GM19193 (cell line): ENCODE measurements at regions not wholly inside any gene's neighbourhood (a gene's known extent, or its start where the extent isn't known, plus 50 kb on each side); places are given as distances from the start of the nearest gene placed in this dataset.

Experiments used
- POLR2A ChIP-seq: IDR thresholded peaks from 4 replicates; pipeline ENCODE4 v1.6.1; 2011; ENCODE audit not compliant: insufficient read depth, insufficient read length; ENCODE audit errors: extremely low read depth

DNA sequence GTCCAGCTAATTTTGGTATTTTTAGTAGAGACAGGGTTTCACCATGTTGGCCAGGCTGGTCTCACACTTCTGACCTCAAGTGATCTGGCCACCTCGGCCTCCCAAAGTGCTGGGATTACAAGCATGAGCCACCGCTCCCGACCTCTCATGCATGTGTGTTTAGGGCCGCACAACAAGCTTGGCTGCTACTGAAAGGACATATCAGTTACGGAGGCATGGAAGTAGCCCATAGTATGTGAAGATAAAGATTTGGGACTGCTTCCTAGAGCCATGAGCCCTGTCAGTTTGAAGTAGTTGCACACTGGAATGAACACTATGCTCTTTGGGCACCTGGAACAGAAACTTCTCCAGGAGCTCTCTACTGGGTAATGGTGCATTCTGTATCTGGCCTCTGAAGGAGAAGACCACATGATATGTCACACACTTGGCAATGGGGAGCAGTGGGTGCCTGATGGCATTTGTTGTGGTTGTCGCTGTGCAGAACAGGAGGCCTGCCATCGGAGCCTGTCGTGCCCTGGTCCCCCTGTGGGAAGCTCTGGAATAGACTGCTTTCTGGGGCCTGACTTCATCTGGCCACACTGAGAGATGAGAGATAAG is 144.7 kb upstream of the KIF26B start:
- TF ChIP-seq POLR2A = no peak

DNA sequence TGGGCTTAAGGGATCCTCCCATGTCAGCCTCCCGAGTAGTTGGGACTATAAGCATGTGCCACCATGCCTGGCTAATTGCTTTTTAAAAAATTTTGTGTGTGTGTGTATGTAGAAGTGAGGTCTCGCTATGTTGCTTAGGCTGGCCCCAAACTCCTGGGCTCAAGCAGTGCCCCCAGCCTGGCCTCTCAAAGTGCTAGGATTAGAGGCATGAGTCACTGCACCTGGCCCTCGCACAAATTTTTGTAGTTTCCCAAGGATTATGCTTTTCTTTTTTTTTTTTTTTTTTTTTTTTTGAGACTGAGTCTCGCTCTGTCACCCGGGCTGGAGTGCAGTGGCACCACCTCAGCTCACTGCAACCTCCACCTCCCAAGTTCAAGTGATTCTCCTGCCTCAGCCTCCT is 144.4 kb upstream of the HNRNPU start:
- no peak for TF ChIP-seq POLR2A

DNA sequence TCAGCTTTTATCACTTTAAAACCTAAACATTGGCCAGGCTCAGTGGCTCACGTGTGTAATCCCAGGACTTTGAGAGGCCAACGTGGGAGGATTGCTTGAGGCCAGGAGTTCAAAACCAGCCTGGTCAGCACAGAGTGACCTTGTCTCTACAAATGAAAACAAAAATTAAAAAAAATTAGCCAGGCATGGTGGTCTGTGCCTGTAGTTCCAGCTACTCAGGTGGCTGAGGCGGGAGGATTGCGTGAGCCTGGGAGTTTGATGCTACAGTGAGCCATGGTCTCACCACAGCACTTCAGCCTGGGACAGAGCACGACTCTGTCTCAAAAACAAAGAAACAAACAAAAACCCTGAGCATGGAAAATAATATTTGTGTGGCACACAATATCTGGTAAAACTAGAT is 143.5 kb upstream of the HNRNPU start:
- no peak for TF ChIP-seq POLR2A

DNA sequence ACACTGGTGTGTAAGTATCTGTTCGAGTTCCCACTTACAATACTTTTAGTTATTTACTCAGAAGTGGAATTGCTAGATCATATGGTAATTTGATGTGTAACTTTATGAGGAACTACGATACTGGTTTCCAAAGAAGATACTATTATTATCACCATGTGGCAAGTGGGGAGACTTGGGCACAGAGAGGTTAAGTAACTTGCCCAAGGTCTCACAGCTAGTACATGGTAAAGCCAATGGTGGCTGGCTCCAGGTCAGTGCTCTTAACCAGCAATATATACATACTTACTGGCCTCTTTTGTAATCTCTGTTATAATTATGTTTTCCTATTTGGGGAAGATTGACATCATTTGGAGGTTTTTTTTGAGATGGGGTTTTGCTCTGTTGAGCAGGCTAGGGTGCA is 138.9 kb upstream of the HNRNPU start:
- no peak for TF ChIP-seq POLR2A

DNA sequence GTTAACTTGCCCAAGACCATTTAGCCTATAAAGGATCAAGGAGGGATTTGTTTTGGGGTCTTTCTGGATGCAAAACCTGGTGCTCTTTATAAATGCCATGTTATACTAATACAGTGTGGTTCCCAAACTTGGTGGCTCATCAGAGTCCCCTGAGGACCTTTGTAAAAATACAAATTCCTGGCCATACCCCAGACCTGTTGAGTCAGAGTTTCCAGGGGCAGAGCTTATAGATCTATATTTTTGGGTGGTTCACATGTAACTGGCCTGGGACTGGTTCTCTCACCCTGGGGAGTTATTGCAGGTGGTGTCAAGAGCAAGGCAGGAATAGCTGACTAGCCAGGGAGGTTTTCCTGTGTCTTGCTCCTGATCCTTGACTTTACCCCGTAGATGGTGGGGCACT is 136.9 kb upstream of the HNRNPU start:
- no peak for TF ChIP-seq POLR2A

DNA sequence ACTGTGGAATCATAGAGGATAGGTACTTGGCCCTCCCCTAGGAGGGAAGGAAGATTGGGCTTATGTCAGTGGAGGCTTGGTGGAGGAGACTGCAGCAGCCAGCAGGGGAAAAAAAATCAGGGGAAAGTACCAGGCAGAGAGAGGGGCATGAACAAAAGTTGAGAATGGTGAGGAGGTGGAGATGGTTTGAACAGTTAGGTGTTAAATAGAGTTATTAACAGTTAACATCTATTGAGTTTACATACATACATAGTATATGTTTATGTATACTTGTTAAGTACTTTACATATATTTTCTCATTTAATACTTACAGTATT is 136.5 kb upstream of the HNRNPU start:
- TF ChIP-seq POLR2A = no peak

DNA sequence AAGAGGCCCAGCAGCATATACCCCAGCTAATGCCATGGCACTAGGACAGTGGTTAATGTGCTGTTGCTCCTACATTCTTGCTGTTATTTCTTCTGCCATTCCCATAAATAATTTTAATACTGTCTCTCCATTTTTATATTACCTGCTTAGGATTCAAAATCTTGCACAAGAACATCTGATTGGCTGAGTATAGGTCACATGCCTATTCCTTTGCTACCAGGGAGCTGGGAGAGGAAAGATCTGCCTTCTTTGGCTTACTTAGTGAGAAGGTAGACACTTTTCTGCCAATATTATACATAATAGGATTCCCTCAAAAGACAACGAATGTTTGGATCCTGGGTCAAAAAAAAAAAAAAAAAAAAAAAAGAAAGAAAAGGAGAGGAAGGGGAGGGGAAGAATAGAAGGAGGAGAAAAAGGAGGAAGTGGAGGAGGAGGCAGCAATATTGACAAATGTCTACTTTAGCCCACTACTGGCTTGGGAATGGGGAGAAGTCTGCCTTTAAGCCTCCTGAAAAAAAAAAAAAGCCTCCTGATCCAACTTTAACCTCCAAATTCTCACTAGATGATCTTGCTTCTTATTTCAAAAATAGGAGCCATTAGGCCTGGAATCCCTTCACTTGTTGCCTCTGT is 134.5 kb upstream of the HNRNPU start:
- TF ChIP-seq POLR2A = no peak

DNA sequence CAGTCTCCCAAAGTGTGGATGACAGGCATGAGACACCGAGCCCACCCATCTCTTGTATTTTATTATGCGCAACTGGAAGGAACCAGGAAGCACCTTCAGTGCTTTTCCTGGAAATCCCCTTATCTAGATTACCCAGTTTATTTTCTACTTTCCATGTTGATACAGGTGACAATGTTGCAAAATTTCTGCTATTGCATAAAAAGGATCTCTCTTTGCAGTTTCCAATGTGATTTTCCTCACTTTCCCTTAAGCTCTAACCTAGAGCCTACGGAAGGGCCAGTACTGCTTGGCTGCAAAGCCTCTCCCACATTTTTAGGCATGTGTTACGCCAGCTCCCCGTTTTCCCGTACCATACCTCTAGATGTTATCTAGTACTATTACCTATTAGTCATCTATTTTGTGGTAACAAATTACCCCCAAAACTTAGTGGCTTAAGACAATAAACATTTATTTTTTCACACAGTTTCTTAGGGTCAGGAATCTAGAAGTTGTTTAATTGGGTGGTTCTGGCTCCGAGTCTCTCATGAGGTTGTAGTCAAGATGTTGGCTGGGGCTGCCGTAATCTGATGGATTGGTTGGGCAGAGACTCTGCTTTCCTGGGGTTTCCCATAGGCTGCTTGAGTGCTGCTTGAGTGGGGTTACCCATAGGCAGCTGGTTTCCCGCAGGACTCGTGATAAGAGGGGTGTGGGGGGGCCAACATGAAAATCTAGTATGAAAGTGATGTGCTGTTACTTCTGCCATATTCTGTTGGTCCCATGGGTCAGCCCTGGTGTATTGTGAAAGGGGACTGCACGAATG is 131.5 kb upstream of the HNRNPU start:
- TF ChIP-seq POLR2A = no peak

DNA sequence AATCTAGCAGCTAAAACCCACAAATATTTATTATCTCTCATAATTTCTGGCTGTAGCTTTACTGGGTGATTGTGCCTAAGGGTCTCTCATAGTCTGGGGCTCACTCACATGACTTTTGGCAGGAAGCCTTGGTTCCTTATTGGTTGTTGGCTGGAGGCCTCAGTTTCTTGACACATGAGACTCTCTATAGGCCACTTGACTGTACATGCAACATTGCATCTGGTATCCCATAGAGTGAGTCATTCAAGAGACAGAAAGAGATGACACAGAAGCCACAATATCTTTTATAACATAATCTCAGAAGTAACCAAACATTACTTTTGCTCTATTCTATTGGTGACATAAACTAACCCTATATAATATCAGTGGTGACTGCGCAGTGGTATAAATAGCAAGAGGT is 128.5 kb upstream of the HNRNPU start:
- no peak for TF ChIP-seq POLR2A

DNA sequence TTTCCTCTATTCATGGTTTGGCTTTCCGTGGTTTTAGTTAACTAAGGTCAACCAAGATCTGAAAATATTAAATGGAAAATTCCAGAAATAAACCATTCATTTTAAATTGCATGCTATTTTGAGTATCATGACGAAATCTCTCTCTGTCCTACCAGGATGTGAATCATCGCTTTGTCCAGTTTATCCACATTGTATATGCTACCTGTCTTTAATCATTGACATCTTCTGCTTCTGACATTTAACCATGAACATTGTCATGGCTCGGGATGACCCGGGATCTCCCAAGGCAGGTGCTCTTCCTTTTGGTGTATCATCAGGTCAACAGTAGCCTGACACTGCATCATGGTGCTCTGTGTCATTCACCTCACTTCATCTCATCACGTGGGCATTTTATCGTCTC is 125.5 kb upstream of the HNRNPU start:
- TF ChIP-seq POLR2A = no peak

DNA sequence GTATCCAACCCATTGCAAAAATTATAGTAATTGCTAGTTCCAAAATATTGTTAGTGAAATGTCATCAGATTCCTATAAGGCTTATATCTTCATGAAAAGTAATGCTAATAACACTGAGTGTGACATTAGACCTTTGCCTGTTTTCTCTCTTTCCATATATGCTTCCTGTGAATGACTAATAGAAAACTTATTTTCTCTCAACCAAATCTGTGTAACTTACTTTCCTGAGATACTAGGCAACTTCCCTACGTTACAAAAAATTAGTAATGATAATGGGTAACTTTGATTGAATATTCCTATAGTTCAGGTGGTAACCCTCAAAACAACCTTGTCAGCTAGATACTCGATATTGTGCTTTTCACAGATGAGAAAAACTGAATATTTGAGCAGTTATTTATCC is 124.2 kb upstream of the HNRNPU start:
- no peak for TF ChIP-seq POLR2A

DNA sequence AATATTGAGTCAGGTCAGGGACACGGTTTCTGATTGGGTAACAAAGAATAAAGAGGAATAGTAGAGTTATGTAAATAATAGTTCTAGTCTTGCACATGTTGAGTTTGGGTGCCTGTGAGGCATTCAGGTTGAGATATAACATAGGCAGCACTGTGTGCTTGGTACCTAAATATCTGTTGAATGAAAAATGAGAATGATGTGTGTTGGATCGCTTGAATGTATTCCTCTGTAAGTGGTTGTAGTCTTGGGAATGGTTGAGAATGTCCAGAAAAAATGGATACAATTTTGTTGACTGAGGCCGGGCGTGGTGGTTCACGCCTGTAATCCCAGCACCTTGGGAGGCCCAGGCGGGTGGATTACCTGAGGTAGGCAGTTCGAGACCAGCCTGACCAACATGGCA is 116.3 kb upstream of the HNRNPU start:
- no peak for TF ChIP-seq POLR2A

DNA sequence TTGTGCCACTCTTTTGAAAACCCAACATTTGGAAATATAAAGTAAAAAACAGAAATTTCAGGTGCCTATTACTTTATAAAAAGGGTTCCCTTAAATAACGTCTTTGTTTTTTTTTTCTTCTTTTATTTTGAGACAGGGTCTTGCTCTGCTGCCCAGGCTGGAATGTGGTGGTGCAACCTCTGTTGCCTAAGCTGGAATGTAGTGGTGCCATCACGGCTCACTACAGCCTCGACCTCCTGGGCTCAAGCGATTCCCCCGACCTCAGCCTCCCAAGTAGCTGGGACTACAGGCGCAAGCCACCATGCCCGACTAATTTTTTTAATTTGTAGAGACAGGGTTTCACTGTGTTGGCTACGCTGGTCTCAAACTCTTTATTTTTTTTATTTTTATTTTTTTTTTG is 110.2 kb upstream of the HNRNPU start:
- TF ChIP-seq POLR2A = no peak

DNA sequence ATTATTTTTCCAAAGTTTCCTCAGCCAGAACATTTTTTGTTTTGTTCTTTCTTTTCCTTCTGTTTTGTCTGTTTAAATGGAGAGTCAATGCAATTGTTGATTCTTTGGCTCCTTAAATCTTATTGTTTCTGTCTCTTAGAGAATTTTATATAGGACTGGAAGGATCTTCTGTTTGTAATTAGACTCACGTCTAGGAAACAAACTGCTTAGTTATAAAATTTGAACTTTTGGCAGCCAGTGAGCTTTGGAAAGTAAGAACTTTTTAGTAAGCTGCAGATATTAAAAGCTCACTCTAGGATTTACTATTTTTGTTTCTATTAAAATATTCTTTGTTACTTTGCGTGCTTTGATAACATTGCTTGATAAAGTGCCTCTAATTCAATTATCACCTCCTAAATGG is 109.8 kb upstream of the HNRNPU start:
- no peak for TF ChIP-seq POLR2A

DNA sequence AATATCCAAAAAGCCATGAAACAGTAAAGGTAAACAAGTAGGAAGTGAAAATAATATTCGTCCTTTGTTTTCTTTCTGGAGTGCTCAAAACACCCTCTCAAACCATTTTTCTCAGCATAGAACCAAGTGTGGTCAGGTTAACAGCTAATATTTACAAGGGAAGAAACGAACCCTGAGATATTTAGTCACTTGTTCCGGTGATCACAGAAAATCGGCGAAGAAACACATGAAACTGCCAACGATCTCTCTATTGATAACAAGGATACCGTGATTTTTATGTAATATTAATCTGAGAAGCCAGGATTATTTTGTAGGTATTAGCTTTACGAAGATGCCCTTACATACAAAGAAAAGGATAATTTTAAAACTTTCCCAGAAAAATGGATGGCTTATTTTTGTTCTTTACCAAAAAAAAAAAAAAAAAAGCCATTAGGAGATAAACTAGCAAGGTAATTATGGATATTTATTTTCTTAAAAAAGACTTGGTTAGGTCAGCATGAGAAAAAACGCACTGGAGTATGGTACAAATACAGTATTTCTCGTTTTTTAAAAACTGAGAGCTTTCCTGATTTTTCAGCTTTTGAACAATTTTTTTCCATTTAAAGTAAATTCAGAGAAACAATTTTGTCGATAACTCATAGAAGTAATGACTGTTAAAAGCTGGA is 107.3 kb upstream of the HNRNPU start:
- TF ChIP-seq POLR2A = no peak

DNA sequence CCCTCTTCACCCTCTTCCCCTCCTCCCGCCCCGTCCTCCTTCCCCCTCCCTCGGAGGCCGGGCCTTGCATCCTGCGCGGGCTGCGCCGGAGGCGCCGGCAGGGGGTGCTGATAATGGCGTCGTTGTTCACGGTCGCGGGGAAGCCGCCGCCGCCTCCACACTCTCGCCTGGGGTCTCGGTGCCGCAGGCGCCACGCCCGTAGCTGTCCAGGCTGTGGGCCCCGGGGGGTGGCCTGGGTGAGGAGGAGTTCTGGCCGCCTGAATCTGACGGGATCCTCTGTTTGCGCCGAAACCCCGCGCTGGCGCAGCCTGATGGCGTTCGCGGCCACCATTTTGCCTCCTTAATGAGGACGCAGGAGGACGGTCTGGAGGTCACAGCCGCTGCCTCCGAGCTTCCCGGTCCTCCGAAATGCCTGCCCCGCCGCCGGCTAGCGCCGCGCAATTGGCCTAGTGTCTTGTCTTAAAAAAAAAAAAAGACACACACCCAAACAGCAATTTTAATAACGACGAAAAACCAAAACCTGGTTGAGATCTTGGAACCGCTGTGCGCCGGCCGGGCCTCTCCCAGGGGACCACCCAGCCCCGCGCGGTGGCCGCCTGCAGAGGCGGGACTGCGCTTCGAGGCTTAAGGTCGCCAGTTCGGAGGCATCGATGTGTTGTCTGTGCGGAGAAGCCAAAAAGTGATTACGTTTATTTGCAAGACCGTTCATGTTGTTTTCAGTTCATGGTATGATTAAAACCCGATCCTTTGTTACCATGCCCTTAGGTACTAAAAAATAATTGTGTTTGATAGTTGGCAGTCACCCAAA is 106.6 kb upstream of the HNRNPU start:
- TF ChIP-seq POLR2A = peak; percentile 80

DNA sequence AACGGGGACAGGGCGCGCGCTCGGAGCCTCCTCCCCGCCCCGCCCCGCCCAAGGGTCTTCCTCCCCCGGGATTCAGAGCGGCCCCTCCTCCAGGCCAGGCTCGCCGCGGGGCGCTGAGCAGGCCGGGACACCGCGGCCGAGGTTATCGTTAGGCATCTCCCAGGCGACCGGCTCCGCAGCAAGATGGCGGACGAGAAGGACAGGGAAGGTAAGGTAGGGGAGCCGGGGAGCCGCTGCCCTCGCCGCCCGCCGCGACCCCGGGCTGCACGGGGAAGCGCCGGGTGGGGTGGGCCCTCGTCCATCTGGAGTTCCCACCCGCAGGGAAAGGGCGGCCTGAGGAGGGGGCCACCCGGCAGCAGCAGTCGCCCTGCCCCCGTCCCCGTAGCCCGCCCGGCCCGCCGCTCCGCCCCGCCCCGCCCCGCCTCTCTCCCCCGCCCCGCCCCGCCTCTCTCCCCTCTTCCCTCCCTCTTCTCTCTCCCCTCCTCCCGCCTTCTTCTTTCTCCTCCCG is 105.9 kb upstream of the HNRNPU start:
- peak; percentile 10 for TF ChIP-seq POLR2A
